ENCODE measurements at regions not wholly inside any gene's neighbourhood (a gene's known extent, or its start where the extent isn't known, plus 50 kb on each side); places are given as distances from the start of the nearest gene placed in this dataset.

DNA sequence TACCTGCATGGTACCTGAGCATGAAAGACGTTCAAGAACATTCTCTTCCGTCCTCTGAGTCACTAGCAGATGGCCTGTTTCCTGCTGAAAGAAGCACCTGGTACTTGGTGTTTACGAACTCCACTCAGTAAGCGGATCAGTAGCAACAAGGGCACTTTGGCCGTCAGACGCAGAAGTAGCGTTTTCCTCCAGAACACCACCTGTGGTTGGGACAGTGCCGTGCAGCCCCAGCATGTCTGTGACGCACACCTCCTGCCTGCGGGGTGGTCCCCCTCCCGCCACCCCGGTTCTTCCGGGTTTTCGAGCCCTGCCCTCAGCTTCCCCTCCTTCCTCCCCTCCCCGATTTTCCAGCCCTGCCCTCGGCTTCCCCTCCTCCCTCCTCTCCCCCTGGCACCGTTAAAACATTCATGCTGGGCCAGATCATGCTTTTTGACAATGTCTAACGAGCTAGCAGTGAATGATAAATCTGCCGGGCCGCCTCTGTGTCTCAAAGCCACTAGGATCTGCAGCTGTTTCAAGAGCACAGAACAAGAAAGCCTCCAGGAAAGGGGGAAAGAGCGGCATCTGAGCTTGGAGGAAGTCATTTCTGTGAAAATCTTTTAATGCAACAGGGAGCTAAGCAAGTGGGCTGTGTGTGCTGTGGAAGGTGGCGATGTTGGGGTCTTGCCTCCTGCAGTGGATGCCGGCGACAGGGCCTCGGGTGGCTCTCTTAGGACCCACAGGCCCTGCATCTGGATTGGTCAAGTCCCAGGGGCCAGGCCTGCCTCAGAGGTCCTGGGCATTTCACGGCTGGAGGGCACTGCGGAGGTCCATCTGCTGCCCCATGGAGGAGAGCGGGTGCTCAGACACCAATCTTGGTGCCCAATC is 207.9 kb downstream of the ERMARD start (continued):
- TF ChIP-seq, protein P1, sequence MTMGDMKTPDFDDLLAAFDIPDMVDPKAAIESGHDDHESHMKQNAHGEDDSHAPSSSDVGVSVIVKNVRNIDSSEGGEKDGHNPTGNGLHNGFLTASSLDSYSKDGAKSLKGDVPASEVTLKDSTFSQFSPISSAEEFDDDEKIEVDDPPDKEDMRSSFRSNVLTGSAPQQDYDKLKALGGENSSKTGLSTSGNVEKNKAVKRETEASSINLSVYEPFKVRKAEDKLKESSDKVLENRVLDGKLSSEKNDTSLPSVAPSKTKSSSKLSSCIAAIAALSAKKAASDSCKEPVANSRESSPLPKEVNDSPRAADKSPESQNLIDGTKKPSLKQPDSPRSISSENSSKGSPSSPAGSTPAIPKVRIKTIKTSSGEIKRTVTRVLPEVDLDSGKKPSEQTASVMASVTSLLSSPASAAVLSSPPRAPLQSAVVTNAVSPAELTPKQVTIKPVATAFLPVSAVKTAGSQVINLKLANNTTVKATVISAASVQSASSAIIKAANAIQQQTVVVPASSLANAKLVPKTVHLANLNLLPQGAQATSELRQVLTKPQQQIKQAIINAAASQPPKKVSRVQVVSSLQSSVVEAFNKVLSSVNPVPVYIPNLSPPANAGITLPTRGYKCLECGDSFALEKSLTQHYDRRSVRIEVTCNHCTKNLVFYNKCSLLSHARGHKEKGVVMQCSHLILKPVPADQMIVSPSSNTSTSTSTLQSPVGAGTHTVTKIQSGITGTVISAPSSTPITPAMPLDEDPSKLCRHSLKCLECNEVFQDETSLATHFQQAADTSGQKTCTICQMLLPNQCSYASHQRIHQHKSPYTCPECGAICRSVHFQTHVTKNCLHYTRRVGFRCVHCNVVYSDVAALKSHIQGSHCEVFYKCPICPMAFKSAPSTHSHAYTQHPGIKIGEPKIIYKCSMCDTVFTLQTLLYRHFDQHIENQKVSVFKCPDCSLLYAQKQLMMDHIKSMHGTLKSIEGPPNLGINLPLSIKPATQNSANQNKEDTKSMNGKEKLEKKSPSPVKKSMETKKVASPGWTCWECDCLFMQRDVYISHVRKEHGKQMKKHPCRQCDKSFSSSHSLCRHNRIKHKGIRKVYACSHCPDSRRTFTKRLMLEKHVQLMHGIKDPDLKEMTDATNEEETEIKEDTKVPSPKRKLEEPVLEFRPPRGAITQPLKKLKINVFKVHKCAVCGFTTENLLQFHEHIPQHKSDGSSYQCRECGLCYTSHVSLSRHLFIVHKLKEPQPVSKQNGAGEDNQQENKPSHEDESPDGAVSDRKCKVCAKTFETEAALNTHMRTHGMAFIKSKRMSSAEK (CRISPR knock-in tag; IDR thresholded peaks at IDR 0.05; ENCODE audit: borderline replicate concordance): no peak

DNA sequence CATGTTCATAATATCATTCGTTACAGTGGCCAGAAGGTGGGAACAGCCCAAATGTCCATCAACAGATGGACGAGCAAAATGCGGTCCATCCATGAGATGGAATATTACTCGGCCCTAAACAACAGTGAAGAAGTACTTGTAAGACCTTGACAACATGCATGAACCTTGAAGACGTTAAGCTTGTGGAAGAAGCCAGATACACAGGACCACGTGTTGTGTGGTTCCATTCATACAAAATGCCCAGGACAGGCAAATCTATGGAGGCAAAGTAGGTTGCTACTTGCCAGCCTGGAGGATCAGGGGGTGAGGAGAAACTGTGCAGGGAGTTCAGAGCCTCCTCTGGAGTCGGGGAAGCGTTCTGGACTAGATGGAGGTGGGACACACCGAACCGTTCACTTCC is 207.1 kb downstream of the ERMARD start:
- H3K27me3 Mint-ChIP-seq (ENCODE audit: low read depth): peaks cover 7% of the 10 kb centered on the region
- CTCF ChIA-PET: no interaction called here
- no peak overlapping the region; the same call in 1 of the 2 replicates for H3K27ac Mint-ChIP-seq
- no peak for TF ChIP-seq PRRX2 (CRISPR knock-in tag; IDR thresholded peaks at IDR 0.05)
- TF ChIP-seq CREB1 (CRISPR knock-in tag; IDR thresholded peaks at IDR 0.05): no peak
- no peak for TF ChIP-seq NR3C1 (CRISPR knock-in tag; conservative IDR thresholded peaks at IDR 0.05; ENCODE audit: low read depth)
- no peak for TF ChIP-seq JAZF1 (CRISPR knock-in tag; IDR thresholded peaks at IDR 0.05)
- TF ChIP-seq ZNF219 (CRISPR knock-in tag; IDR thresholded peaks at IDR 0.05; ENCODE audit: borderline replicate concordance): no peak
- TF ChIP-seq, protein P2, sequence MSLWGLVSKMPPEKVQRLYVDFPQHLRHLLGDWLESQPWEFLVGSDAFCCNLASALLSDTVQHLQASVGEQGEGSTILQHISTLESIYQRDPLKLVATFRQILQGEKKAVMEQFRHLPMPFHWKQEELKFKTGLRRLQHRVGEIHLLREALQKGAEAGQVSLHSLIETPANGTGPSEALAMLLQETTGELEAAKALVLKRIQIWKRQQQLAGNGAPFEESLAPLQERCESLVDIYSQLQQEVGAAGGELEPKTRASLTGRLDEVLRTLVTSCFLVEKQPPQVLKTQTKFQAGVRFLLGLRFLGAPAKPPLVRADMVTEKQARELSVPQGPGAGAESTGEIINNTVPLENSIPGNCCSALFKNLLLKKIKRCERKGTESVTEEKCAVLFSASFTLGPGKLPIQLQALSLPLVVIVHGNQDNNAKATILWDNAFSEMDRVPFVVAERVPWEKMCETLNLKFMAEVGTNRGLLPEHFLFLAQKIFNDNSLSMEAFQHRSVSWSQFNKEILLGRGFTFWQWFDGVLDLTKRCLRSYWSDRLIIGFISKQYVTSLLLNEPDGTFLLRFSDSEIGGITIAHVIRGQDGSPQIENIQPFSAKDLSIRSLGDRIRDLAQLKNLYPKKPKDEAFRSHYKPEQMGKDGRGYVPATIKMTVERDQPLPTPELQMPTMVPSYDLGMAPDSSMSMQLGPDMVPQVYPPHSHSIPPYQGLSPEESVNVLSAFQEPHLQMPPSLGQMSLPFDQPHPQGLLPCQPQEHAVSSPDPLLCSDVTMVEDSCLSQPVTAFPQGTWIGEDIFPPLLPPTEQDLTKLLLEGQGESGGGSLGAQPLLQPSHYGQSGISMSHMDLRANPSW (CRISPR knock-in tag; conservative IDR thresholded peaks at IDR 0.05; ENCODE audit: low read depth): no peak
- no peak for TF ChIP-seq OVOL2 (CRISPR knock-in tag; IDR thresholded peaks at IDR 0.05; ENCODE audit: borderline replicate concordance)
- TF ChIP-seq, protein P3, sequence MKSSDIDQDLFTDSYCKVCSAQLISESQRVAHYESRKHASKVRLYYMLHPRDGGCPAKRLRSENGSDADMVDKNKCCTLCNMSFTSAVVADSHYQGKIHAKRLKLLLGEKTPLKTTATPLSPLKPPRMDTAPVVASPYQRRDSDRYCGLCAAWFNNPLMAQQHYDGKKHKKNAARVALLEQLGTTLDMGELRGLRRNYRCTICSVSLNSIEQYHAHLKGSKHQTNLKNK (CRISPR knock-in tag; IDR thresholded peaks at IDR 0.05): no peak
- TF ChIP-seq, protein P4, sequence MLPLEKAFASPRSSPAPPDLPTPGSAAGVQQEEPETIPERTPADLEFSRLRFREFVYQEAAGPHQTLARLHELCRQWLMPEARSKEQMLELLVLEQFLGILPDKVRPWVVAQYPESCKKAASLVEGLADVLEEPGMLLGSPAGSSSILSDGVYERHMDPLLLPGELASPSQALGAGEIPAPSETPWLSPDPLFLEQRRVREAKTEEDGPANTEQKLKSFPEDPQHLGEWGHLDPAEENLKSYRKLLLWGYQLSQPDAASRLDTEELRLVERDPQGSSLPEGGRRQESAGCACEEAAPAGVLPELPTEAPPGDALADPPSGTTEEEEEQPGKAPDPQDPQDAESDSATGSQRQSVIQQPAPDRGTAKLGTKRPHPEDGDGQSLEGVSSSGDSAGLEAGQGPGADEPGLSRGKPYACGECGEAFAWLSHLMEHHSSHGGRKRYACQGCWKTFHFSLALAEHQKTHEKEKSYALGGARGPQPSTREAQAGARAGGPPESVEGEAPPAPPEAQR (CRISPR knock-in tag; IDR thresholded peaks at IDR 0.05): no peak
- TF ChIP-seq EMX1 (CRISPR knock-in tag; IDR thresholded peaks at IDR 0.05): no peak
- TF ChIP-seq, protein P5, sequence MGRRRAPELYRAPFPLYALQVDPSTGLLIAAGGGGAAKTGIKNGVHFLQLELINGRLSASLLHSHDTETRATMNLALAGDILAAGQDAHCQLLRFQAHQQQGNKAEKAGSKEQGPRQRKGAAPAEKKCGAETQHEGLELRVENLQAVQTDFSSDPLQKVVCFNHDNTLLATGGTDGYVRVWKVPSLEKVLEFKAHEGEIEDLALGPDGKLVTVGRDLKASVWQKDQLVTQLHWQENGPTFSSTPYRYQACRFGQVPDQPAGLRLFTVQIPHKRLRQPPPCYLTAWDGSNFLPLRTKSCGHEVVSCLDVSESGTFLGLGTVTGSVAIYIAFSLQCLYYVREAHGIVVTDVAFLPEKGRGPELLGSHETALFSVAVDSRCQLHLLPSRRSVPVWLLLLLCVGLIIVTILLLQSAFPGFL (CRISPR knock-in tag; IDR thresholded peaks at IDR 0.05; ENCODE audit: borderline replicate concordance): no peak
- TF ChIP-seq NFYB (CRISPR knock-in tag; conservative IDR thresholded peaks at IDR 0.05; ENCODE audit: low read depth): no peak
- TF ChIP-seq ZNF416 (CRISPR knock-in tag; IDR thresholded peaks at IDR 0.05): no peak
- TF ChIP-seq, protein P6, sequence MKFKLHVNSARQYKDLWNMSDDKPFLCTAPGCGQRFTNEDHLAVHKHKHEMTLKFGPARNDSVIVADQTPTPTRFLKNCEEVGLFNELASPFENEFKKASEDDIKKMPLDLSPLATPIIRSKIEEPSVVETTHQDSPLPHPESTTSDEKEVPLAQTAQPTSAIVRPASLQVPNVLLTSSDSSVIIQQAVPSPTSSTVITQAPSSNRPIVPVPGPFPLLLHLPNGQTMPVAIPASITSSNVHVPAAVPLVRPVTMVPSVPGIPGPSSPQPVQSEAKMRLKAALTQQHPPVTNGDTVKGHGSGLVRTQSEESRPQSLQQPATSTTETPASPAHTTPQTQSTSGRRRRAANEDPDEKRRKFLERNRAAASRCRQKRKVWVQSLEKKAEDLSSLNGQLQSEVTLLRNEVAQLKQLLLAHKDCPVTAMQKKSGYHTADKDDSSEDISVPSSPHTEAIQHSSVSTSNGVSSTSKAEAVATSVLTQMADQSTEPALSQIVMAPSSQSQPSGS (CRISPR knock-in tag; IDR thresholded peaks at IDR 0.05; ENCODE audit: borderline replicate concordance, low read depth): no peak
- POLR2A ChIA-PET: no interaction called here
- no peaks in the 10 kb centered on the region for H3K36me3 Mint-ChIP-seq
- no peak overlapping the region for H3K4me3 Mint-ChIP-seq
- peaks cover 7% of the 10 kb centered on the region for H3K9me3 Mint-ChIP-seq
- ATAC-seq: no peak
- DNase-seq (ENCODE audit: low spot score): no peak
- peaks cover 13% of the 10 kb centered on the region for H3K4me1 Mint-ChIP-seq

All from WTC11 (cell line).